ENCODE measurements at regions not wholly inside any gene's neighbourhood (a gene's known extent, or its start where the extent isn't known, plus 50 kb on each side); places are given as distances from the start of the nearest gene placed in this dataset.

DNA sequence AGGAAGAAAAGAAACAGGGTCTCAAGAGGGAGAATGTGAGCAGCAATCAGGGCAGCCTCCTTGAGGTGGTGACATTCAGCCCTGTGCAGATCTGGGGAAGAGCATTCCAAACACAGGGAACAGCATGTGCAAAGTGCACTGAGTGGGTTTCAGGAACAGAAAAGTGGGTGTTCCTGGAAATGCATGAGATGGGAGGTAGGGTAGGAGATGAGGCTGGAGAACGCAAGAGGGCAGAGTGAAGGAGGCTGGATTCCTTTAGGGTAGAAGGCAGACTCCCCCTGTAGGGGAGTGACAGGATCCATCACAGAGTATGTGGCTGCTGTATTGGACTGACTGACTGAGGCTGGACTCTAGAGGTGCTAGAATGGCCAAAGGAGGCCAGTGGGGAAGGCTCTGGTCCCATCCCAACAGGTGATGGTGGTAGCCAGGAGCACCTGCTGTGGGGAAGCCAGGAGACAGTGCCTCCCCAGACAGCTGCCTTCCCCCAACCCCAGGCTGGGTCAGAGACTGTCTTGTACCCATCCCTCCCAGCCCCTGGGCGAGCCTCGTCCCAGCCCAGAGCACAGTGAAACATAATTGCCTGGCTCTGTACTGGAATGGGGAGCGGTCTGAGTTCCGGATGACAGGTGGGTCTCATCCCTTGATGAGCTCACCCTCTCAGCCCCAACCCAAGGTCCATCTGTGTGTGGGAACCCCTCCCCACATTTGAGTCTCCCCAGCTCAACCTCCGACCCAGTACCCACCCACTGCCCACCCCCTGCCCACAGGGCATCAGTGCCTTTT, 419.4 kb downstream of the MN1 start:
- Histone ChIP-seq H3K4me1 (ENCODE audit: insufficient read depth) (peaks cover 5% of the 10 kb centered on the region), H3K27ac (no peak overlapping the region), H3K36me3 (no peaks in the 10 kb centered on the region), H3K9me3 (no peaks in the 10 kb centered on the region), H3K27me3 (no peaks in the 10 kb centered on the region), H3K4me3 (no peak overlapping the region)
- no peak for DNase-seq
- intact Hi-C loops (cut with DNase I): no loop called here
- TF ChIP-seq EP300 (IDR thresholded peaks at IDR 0.05) (no peak), POLR2A (IDR thresholded peaks at IDR 0.05) (no peak)
- 77 to 90% (median 81%) methylated on average over 6 of the region's 6 CpGs for WGBS, 3 donors

DNA sequence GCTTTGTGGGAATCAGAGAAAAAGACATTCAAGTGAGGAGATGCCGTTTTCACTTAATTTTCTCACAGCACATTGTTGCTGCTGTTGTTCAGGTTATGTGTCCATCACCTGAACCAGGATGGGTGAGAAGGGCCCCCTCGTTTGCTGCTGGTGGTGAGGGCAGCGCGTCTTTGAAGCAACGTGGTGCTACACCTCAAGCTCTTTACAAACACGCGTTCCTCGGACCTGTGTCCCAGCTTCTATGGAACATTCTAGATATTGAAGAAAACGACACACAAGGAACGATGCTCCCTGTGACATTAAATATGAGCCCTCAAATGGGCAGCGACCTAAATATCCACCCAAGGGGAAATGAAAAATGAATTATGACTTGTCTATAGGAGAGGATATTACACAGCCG, 418.6 kb downstream of the MN1 start:
- Histone ChIP-seq H3K36me3 (no peaks in the 10 kb centered on the region), H3K27me3 (no peaks in the 10 kb centered on the region), H3K4me3 (no peak overlapping the region), H3K4me1 (ENCODE audit: insufficient read depth) (peaks cover 2% of the 10 kb centered on the region), H3K9me3 (no peaks in the 10 kb centered on the region), H3K27ac (no peak overlapping the region)
- TF ChIP-seq POLR2A (IDR thresholded peaks at IDR 0.05): no peak
- intact Hi-C loops (cut with DNase I): no loop called here
- WGBS, 3 donors: 70 to 83% (median 80%) methylated on average over 12 of the region's 12 CpGs
- DNase-seq: no peak

DNA sequence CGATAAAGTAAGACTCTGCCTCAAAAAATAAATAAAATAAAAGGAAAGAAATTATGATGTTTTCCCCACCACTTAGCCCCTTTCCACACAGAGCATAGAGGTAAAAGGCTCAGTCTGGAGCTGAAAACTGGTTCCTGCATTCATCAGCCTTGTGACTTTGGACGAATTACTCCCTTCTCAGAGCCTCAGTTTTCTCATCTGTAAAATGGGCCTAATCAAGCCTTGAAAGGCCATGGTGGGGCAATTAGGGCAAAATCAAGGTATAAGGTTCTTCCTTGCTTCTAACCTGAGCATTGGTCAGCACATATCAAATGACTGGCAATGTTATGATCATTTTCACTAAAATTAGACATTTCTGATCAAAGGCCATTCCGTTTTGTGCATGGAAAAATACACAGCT, 417.7 kb downstream of the MN1 start:
- Histone ChIP-seq H3K4me1 (ENCODE audit: insufficient read depth) (no peaks in the 10 kb centered on the region), H3K4me3 (no peak overlapping the region), H3K9me3 (no peaks in the 10 kb centered on the region), H3K27ac (no peak overlapping the region), H3K27me3 (no peaks in the 10 kb centered on the region), H3K36me3 (no peaks in the 10 kb centered on the region)
- WGBS, 3 donors: 77 to 82% (median 81%) methylated on average over 3 of the region's 3 CpGs
- intact Hi-C loops (cut with DNase I): no loop called here
- TF ChIP-seq EP300 (IDR thresholded peaks at IDR 0.05): no peak
- TF ChIP-seq, protein P1, sequence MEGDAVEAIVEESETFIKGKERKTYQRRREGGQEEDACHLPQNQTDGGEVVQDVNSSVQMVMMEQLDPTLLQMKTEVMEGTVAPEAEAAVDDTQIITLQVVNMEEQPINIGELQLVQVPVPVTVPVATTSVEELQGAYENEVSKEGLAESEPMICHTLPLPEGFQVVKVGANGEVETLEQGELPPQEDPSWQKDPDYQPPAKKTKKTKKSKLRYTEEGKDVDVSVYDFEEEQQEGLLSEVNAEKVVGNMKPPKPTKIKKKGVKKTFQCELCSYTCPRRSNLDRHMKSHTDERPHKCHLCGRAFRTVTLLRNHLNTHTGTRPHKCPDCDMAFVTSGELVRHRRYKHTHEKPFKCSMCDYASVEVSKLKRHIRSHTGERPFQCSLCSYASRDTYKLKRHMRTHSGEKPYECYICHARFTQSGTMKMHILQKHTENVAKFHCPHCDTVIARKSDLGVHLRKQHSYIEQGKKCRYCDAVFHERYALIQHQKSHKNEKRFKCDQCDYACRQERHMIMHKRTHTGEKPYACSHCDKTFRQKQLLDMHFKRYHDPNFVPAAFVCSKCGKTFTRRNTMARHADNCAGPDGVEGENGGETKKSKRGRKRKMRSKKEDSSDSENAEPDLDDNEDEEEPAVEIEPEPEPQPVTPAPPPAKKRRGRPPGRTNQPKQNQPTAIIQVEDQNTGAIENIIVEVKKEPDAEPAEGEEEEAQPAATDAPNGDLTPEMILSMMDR (IDR thresholded peaks at IDR 0.05): no peak
- TF ChIP-seq POLR2A (IDR thresholded peaks at IDR 0.05): no peak
- DNase-seq: no peak

DNA sequence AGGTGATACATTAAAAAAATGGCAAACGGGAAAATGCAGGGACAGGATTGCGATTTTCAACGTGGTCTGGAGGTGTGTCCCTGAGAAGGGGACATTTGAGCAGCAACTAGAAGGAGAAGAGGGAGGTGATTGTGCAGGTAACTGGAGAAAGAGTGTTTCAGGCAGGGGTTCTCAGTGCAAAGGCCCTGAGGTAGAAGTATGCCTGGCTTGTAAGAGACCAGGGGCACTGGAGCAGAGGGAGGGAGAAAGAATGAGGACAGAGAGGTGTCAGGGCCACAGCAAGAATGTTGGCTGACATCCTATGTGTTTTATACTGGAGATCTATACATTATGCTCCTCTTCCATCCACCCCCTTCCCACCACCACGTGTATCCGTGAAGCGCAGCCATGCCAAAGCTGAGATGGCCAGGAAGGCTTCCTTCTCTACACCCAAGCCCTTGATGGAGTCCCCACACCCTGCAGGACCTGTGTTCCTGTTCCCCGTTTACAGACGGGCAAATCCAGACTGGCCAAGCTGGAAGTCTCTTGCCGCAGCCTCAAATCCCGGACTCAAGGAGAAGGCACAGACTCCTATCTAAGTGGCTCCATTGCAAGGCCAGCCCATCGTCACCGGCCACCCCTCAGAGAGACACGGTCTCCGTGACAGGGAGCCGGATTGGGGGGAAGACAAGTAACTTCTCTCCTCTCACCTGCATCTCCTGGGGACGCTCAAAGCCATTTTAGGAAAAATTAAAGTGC, 416.1 kb downstream of the MN1 start:
- H3K27ac ChIP-seq: no peak overlapping the region
- no peak for DNase-seq
- H3K4me1 ChIP-seq (ENCODE audit: insufficient read depth): peaks cover 4% of the 10 kb centered on the region
- no peaks in the 10 kb centered on the region for H3K27me3 ChIP-seq
- H3K9me3 ChIP-seq: no peaks in the 10 kb centered on the region
- no peak overlapping the region for H3K4me3 ChIP-seq
- TF ChIP-seq, protein P1 (IDR thresholded peaks at IDR 0.05): no peak
- TF ChIP-seq EP300 (IDR thresholded peaks at IDR 0.05) (no peak), POLR2A (IDR thresholded peaks at IDR 0.05) (no peak)
- intact Hi-C loops (cut with DNase I): no loop called here
- WGBS, 3 donors: 87 to 90% (median 90%) methylated on average over 16 of the region's 16 CpGs
- H3K36me3 ChIP-seq: no peaks in the 10 kb centered on the region

DNA sequence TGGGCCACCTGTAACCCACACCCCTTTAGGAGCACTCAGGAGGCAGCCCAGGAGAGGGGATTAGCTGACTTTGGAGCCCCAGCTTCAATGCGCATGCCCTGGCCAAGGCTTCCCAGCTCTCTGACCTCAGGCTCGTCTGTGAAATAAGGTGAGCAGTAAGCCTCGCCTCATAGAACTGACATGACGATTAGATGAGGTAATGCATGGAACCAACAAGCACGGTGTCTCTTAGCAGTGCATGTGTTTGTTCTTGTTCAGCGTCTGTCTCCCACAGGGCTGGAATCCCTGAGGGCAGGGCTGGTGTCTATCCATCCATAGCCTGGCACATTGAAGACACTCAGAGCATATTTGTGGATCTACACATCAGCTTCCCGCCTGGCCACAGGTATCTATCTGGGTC, 415.4 kb downstream of the MN1 start:
- 84 to 93% (median 85%) methylated on average over 7 of the region's 7 CpGs for WGBS, 3 donors
- no peaks in the 10 kb centered on the region for H3K9me3 ChIP-seq
- intact Hi-C loops (cut with DNase I): no loop called here
- H3K36me3 ChIP-seq: no peaks in the 10 kb centered on the region
- H3K27me3 ChIP-seq: no peaks in the 10 kb centered on the region
- no peak overlapping the region for H3K4me3 ChIP-seq
- H3K4me1 ChIP-seq (ENCODE audit: insufficient read depth): peaks cover 8% of the 10 kb centered on the region
- TF ChIP-seq EP300 (IDR thresholded peaks at IDR 0.05): no peak
- no peak for TF ChIP-seq POLR2A (IDR thresholded peaks at IDR 0.05)
- TF ChIP-seq, protein P1 (IDR thresholded peaks at IDR 0.05): no peak
- no peak overlapping the region for H3K27ac ChIP-seq
- no peak for DNase-seq
